ENCODE measurements at regions not wholly inside any gene's neighbourhood (a gene's known extent, or its start where the extent isn't known, plus 50 kb on each side); places are given as distances from the start of the nearest gene placed in this dataset.

DNA sequence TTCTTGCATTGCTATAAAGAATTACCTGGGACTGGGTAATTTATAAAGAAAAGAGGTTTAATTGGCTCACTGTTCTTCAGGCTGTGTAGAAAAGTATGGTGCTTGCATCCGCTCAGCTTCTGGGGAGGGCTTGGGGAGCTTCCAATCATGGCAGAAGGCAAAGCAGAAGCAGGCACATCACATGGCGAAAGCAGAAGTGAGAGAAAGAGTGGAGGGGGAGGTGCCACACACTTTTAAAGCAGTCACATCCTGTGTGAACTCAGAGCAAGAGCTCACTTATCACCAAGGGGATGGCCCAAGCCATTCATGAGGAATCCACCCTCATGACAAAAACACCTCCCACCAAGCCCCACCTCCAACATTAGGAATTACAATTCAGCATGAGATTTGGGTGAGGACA is 303.5 kb downstream of the OTUD1 start:
- Histone ChIP-seq H3K4me1 (ENCODE audit: control insufficient read depth in 2 of 2, insufficient read depth in 2 of 2, low read length in 2 of 2) (no peaks in the 10 kb centered on the region), H3K4me3 (ENCODE audit: low read length in 2 of 2) (no peak overlapping the region), H3K27ac (ENCODE audit: low read depth in 1 of 2, low read length in 1 of 2) (no peak overlapping the region), H3K27me3 (ENCODE audit: control insufficient read depth in 2 of 2, insufficient read depth in 1 of 2, low read length in 1 of 2) (no peaks in the 10 kb centered on the region), H3K9me3 (ENCODE audit: control insufficient read depth in 2 of 2, insufficient read depth in 1 of 2, low read length in 1 of 2) (no peaks in the 10 kb centered on the region), H3K36me3 (ENCODE audit: control insufficient read depth in 2 of 2, insufficient read depth in 2 of 2, low read length in 1 of 2) (no peaks in the 10 kb centered on the region)
- DNase-seq (ENCODE audit: low read depth in 6 of 9, low spot score in 9 of 9): no peak
- 87% methylated on average over 2 of the region's 2 CpGs for WGBS

- Histone ChIP-seq H3K9me3 (ENCODE audit: control insufficient read depth in 2 of 2, insufficient read depth in 1 of 2, low read length in 1 of 2) (no peaks in the 10 kb centered on the region), H3K36me3 (ENCODE audit: control insufficient read depth in 2 of 2, insufficient read depth in 2 of 2, low read length in 1 of 2) (no peaks in the 10 kb centered on the region), H3K27ac (ENCODE audit: low read depth in 1 of 2, low read length in 1 of 2) (no peak overlapping the region), H3K27me3 (ENCODE audit: control insufficient read depth in 2 of 2, insufficient read depth in 1 of 2, low read length in 1 of 2) (no peaks in the 10 kb centered on the region), H3K4me1 (ENCODE audit: control insufficient read depth in 2 of 2, insufficient read depth in 2 of 2, low read length in 2 of 2) (no peaks in the 10 kb centered on the region), H3K4me3 (ENCODE audit: low read length in 2 of 2) (no peak overlapping the region)
- peak in 1 of 9 donors; percentile 4 for DNase-seq (ENCODE audit: low read depth in 6 of 9, low spot score in 9 of 9)
- WGBS: 83% methylated on average over 1 of the region's 1 CpG
These were observed 303.9 kb downstream of the OTUD1 start for GRCh38 chr10:23742807-23743206.

GRCh38 chr10:23754179-23754578 is 315.3 kb downstream of the OTUD1 start:
- H3K27ac ChIP-seq (ENCODE audit: low read depth in 1 of 2, low read length in 1 of 2): no peak overlapping the region
- no peaks in the 10 kb centered on the region for H3K9me3 ChIP-seq (ENCODE audit: control insufficient read depth in 2 of 2, insufficient read depth in 1 of 2, low read length in 1 of 2)
- no peaks in the 10 kb centered on the region for H3K27me3 ChIP-seq (ENCODE audit: control insufficient read depth in 2 of 2, insufficient read depth in 1 of 2, low read length in 1 of 2)
- H3K4me1 ChIP-seq (ENCODE audit: control insufficient read depth in 2 of 2, insufficient read depth in 2 of 2, low read length in 2 of 2): no peaks in the 10 kb centered on the region
- no peak overlapping the region for H3K4me3 ChIP-seq (ENCODE audit: low read length in 2 of 2)
- 78% methylated on average over 2 of the region's 2 CpGs for WGBS
- H3K36me3 ChIP-seq (ENCODE audit: control insufficient read depth in 2 of 2, insufficient read depth in 2 of 2, low read length in 1 of 2): no peaks in the 10 kb centered on the region
- no peak for DNase-seq (ENCODE audit: low read depth in 6 of 9, low spot score in 9 of 9)

GRCh38 chr10:23754941-23755340 is 316.1 kb downstream of the OTUD1 start:
- no peak overlapping the region for H3K27ac ChIP-seq (ENCODE audit: low read depth in 1 of 2, low read length in 1 of 2)
- no peaks in the 10 kb centered on the region for H3K4me1 ChIP-seq (ENCODE audit: control insufficient read depth in 2 of 2, insufficient read depth in 2 of 2, low read length in 2 of 2)
- no peaks in the 10 kb centered on the region for H3K27me3 ChIP-seq (ENCODE audit: control insufficient read depth in 2 of 2, insufficient read depth in 1 of 2, low read length in 1 of 2)
- no peaks in the 10 kb centered on the region for H3K36me3 ChIP-seq (ENCODE audit: control insufficient read depth in 2 of 2, insufficient read depth in 2 of 2, low read length in 1 of 2)
- no peaks in the 10 kb centered on the region for H3K9me3 ChIP-seq (ENCODE audit: control insufficient read depth in 2 of 2, insufficient read depth in 1 of 2, low read length in 1 of 2)
- no peak overlapping the region for H3K4me3 ChIP-seq (ENCODE audit: low read length in 2 of 2)
- DNase-seq (ENCODE audit: low read depth in 6 of 9, low spot score in 9 of 9): no peak
- 90% methylated on average over 5 of the region's 5 CpGs for WGBS

- Histone ChIP-seq H3K9me3 (ENCODE audit: control insufficient read depth in 2 of 2, insufficient read depth in 1 of 2, low read length in 1 of 2) (no peaks in the 10 kb centered on the region), H3K27me3 (ENCODE audit: control insufficient read depth in 2 of 2, insufficient read depth in 1 of 2, low read length in 1 of 2) (no peaks in the 10 kb centered on the region), H3K27ac (ENCODE audit: low read depth in 1 of 2, low read length in 1 of 2) (no peak overlapping the region), H3K4me1 (ENCODE audit: control insufficient read depth in 2 of 2, insufficient read depth in 2 of 2, low read length in 2 of 2) (no peaks in the 10 kb centered on the region), H3K36me3 (ENCODE audit: control insufficient read depth in 2 of 2, insufficient read depth in 2 of 2, low read length in 1 of 2) (no peaks in the 10 kb centered on the region), H3K4me3 (ENCODE audit: low read length in 2 of 2) (no peak overlapping the region)
- DNase-seq (ENCODE audit: low read depth in 6 of 9, low spot score in 9 of 9): no peak
- 88% methylated on average over 4 of the region's 4 CpGs for WGBS
These were observed 316.7 kb downstream of the OTUD1 start for GRCh38 chr10:23755556-23755955.

DNA sequence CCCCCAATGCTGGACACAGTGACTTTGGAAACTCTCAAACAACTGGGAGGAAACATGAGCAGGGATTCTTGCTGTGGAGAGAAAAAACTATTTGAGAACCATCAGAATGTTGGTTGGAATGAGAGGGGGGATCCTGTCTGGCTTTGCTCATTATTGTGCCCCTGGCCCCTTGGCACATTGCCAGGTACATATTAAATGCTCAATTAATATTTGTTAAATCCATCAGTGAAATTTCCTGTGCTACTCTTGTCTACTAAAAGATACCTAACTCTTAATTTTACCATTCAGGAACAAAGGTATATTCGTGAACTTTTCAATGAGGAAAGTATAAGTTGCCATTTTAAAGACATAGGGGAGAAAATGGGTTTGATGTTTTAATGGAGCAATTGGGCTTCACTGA is 329.4 kb downstream of the OTUD1 start:
- H3K4me1 ChIP-seq (ENCODE audit: control insufficient read depth in 2 of 2, insufficient read depth in 2 of 2, low read length in 2 of 2): no peaks in the 10 kb centered on the region
- no peaks in the 10 kb centered on the region for H3K27me3 ChIP-seq (ENCODE audit: control insufficient read depth in 2 of 2, insufficient read depth in 1 of 2, low read length in 1 of 2)
- 96% methylated on average over 1 of the region's 1 CpG for WGBS
- DNase-seq (ENCODE audit: low read depth in 6 of 9, low spot score in 9 of 9): no peak
- H3K36me3 ChIP-seq (ENCODE audit: control insufficient read depth in 2 of 2, insufficient read depth in 2 of 2, low read length in 1 of 2): no peaks in the 10 kb centered on the region
- H3K9me3 ChIP-seq (ENCODE audit: control insufficient read depth in 2 of 2, insufficient read depth in 1 of 2, low read length in 1 of 2): no peaks in the 10 kb centered on the region
- H3K27ac ChIP-seq (ENCODE audit: low read depth in 1 of 2, low read length in 1 of 2): no peak overlapping the region
- H3K4me3 ChIP-seq (ENCODE audit: low read length in 2 of 2): no peak overlapping the region

DNA sequence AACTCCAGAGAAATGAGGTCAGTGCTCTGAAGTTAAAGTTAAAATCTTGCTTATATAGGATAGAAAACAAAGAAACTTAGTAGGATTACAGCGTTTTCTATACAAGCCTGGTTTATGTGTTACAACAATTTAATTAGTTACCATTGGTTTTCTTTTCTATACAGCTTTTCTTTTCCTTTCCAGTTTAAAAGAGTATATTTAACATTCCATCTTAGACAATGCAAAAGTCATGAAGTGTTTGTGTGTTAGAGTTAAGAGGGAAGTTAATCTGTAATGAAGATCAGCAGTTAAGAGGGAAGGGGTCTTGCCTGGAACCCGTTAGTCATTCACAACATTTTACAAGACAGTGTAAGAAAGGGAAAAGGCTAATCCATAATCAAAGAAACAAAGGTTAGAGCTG is 338.3 kb downstream of the OTUD1 start:
- Histone ChIP-seq H3K27me3 (ENCODE audit: control insufficient read depth in 2 of 2, insufficient read depth in 1 of 2, low read length in 1 of 2) (no peaks in the 10 kb centered on the region), H3K9me3 (ENCODE audit: control insufficient read depth in 2 of 2, insufficient read depth in 1 of 2, low read length in 1 of 2) (no peaks in the 10 kb centered on the region), H3K36me3 (ENCODE audit: control insufficient read depth in 2 of 2, insufficient read depth in 2 of 2, low read length in 1 of 2) (no peaks in the 10 kb centered on the region), H3K27ac (ENCODE audit: low read depth in 1 of 2, low read length in 1 of 2) (no peak overlapping the region), H3K4me3 (ENCODE audit: low read length in 2 of 2) (no peak overlapping the region), H3K4me1 (ENCODE audit: control insufficient read depth in 2 of 2, insufficient read depth in 2 of 2, low read length in 2 of 2) (no peaks in the 10 kb centered on the region)
- WGBS: 80% methylated on average over 2 of the region's 2 CpGs
- DNase-seq (ENCODE audit: low read depth in 6 of 9, low spot score in 9 of 9): no peak

DNA sequence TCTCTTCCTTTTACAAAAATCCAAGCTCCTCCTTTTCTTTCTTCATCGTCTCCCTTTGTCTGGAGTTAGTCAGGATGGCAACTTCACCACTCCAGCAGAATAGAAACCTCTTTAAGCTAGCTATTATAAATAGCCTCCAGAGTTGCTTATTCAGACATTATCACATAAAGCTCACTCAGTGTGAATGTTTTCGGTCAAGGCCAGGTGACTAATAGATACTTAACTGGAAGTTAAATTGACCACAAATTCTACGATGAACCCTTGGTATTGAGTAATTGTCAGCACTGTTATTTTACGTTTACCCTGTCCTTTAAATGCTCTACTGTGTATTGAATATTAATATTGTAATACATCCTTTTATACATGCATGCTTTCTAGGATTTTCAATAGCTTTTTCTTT is 340.4 kb downstream of the OTUD1 start:
- Histone ChIP-seq H3K27ac (ENCODE audit: low read depth in 1 of 2, low read length in 1 of 2) (no peak overlapping the region), H3K9me3 (ENCODE audit: control insufficient read depth in 2 of 2, insufficient read depth in 1 of 2, low read length in 1 of 2) (no peaks in the 10 kb centered on the region), H3K4me3 (ENCODE audit: low read length in 2 of 2) (no peak overlapping the region), H3K36me3 (ENCODE audit: control insufficient read depth in 2 of 2, insufficient read depth in 2 of 2, low read length in 1 of 2) (no peaks in the 10 kb centered on the region), H3K4me1 (ENCODE audit: control insufficient read depth in 2 of 2, insufficient read depth in 2 of 2, low read length in 2 of 2) (no peaks in the 10 kb centered on the region), H3K27me3 (ENCODE audit: control insufficient read depth in 2 of 2, insufficient read depth in 1 of 2, low read length in 1 of 2) (no peaks in the 10 kb centered on the region)
- WGBS: 90% methylated on average over 4 of the region's 4 CpGs
- DNase-seq (ENCODE audit: low read depth in 6 of 9, low spot score in 9 of 9): no peak

DNA sequence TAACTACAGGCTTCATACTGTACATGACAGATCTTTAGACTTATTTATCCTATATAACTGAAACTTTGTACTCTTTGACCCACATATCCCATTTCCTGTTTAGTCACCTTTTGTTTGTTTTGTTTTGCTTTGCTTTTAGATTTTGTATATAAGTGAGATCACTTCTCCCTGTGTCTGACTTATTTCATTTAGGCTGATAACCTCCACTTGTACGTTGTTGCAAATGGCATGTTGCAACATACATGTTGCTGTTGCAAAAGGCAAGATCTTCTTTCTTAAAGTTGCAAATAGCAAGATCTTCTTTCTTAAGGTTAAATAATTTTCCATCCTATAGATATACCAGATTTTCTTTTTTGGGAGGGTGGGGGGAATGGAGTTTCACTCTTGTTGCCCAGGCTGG is 341.5 kb downstream of the OTUD1 start:
- 88% methylated on average over 1 of the region's 1 CpG for WGBS
- DNase-seq (ENCODE audit: low read depth in 6 of 9, low spot score in 9 of 9): no peak
- H3K36me3 ChIP-seq (ENCODE audit: control insufficient read depth in 2 of 2, insufficient read depth in 2 of 2, low read length in 1 of 2): no peaks in the 10 kb centered on the region
- H3K4me1 ChIP-seq (ENCODE audit: control insufficient read depth in 2 of 2, insufficient read depth in 2 of 2, low read length in 2 of 2): no peaks in the 10 kb centered on the region
- H3K9me3 ChIP-seq (ENCODE audit: control insufficient read depth in 2 of 2, insufficient read depth in 1 of 2, low read length in 1 of 2): no peaks in the 10 kb centered on the region
- no peak overlapping the region for H3K4me3 ChIP-seq (ENCODE audit: low read length in 2 of 2)
- H3K27me3 ChIP-seq (ENCODE audit: control insufficient read depth in 2 of 2, insufficient read depth in 1 of 2, low read length in 1 of 2): no peaks in the 10 kb centered on the region
- H3K27ac ChIP-seq (ENCODE audit: low read depth in 1 of 2, low read length in 1 of 2): no peak overlapping the region

DNA sequence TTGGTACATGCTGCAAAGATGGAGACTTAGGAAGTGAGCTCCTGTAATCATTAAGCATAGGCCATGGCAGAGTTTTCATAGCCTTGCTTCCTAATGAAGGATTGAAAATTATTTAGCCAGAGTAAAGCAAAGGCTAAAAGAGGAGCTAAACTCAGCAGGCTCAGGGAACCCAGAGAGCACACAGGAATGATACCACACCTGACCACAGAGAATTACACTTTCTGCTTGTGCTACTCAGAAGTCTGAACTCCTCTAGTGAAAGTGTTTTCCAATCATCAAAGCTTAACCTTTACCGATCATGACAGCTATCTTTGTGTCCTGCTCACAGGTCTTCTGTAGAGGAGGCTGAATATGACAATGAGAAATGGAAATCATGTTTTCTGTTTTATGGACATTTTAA is 347.7 kb downstream of the OTUD1 start:
- H3K27ac ChIP-seq (ENCODE audit: low read depth in 1 of 2, low read length in 1 of 2): no peak overlapping the region
- 97% methylated on average over 1 of the region's 1 CpG for WGBS
- H3K9me3 ChIP-seq (ENCODE audit: control insufficient read depth in 2 of 2, insufficient read depth in 1 of 2, low read length in 1 of 2): no peaks in the 10 kb centered on the region
- no peaks in the 10 kb centered on the region for H3K36me3 ChIP-seq (ENCODE audit: control insufficient read depth in 2 of 2, insufficient read depth in 2 of 2, low read length in 1 of 2)
- no peaks in the 10 kb centered on the region for H3K4me1 ChIP-seq (ENCODE audit: control insufficient read depth in 2 of 2, insufficient read depth in 2 of 2, low read length in 2 of 2)
- DNase-seq (ENCODE audit: low read depth in 6 of 9, low spot score in 9 of 9): no peak
- H3K4me3 ChIP-seq (ENCODE audit: low read length in 2 of 2): no peak overlapping the region
- no peaks in the 10 kb centered on the region for H3K27me3 ChIP-seq (ENCODE audit: control insufficient read depth in 2 of 2, insufficient read depth in 1 of 2, low read length in 1 of 2)

Measured in thymus (tissue), 11 donors.